H1 (cell line): ENCODE measurements at regions not wholly inside any gene's neighbourhood (a gene's known extent, or its start where the extent isn't known, plus 50 kb on each side); places are given as distances from the start of the nearest gene placed in this dataset.

ENCODE experiments used
- CTCF ChIP-seq, 3 experiments: IDR thresholded peaks; 1 replicate in 2 of 3; 2 replicates in 1 of 3; pipeline versions ENCODE4 v1.5.1 to v1.6.1; 2011; ENCODE audit warnings: low read length in 3 of 3, mild to moderate bottlenecking in 3 of 3, inconsistent platforms in 2 of 3, low read depth in 1 of 3, moderate library complexity in 1 of 3; ENCODE audit not compliant: insufficient read depth in 1 of 3; ENCODE audit errors: control extremely low read depth in 1 of 3
- KDM5A ChIP-seq: fragments of 200-600 bp; IDR thresholded peaks from 2 replicates; pipeline ENCODE4 v1.7.1; 2012; ENCODE audit warnings: mild to moderate bottlenecking, low read length, inconsistent platforms, mixed read lengths
- MAFK ChIP-seq: IDR thresholded peaks from 2 replicates; pipeline ENCODE4 v1.6.1; 2012; ENCODE audit warnings: low read depth, mild to moderate bottlenecking, improper control_type of control experiment, low read length
- POU5F1 ChIP-seq: IDR thresholded peaks from 2 replicates; pipeline ENCODE4 v1.6.1; 2011; ENCODE audit warnings: low read depth, mild to moderate bottlenecking, low read length, moderate library complexity
- SP1 ChIP-seq: IDR thresholded peaks from 2 replicates; pipeline ENCODE4 v1.6.1; 2011; ENCODE audit warnings: low read depth, low read length
- SP4 ChIP-seq: IDR thresholded peaks from 2 replicates; pipeline ENCODE4 v1.6.1; 2012; ENCODE audit warnings: low read length, inconsistent platforms

- no peak for TF ChIP-seq SP1
- no peak for TF ChIP-seq POU5F1
- TF ChIP-seq KDM5A, result no peak
- TF ChIP-seq MAFK, result no peak
- TF ChIP-seq CTCF (IDR thresholded peaks at IDR 0.05; ENCODE audit: control extremely low read depth in 1 of 3, insufficient read depth in 1 of 3, low read depth in 1 of 3, low read length in 3 of 3), result no peak
- TF ChIP-seq SP4, result no peak
These were observed 249.7 kb upstream of the BTG1 start for GRCh38 chr12:92395322-92395721.
